CD14-positive monocyte (primary cell): ENCODE measurements at regions not wholly inside any gene's neighbourhood (a gene's known extent, or its start where the extent isn't known, plus 50 kb on each side); places are given as distances from the start of the nearest gene placed in this dataset.

ENCODE experiments used
- DNase-seq, 3 donors: peaks; one replicate each; pipeline ENCODE4 v3.0.0-alpha.2; 2011 to 2022
- H2AFZ ChIP-seq: 2 replicates; pipeline ENCODE4 v1.6.0; 2012; ENCODE audit warnings: mild to moderate bottlenecking, low read depth, low read length, inconsistent platforms; ENCODE audit not compliant: insufficient read depth, poor library complexity, severe bottlenecking
- H3K27ac ChIP-seq, 2 donors: 1 replicate in 1 of 2; 2 replicates in 1 of 2; pipeline ENCODE4 v1.5.1; 2012 to 2013; ENCODE audit warnings: low read length in 2 of 2, control low read depth in 1 of 2, inconsistent platforms in 1 of 2, low read depth in 1 of 2, mild to moderate bottlenecking in 1 of 2
- H3K27me3 ChIP-seq, 2 donors: one replicate each; pipeline versions ENCODE4 v1.6.0 to v1.6.1; 2011 to 2013; ENCODE audit warnings: low read length in 2 of 2; ENCODE audit not compliant: control insufficient read depth in 2 of 2, insufficient read depth in 2 of 2
- H3K36me3 ChIP-seq, 2 donors: replicated peaks in 1 of 2; 1 replicate in 1 of 2; 2 replicates in 1 of 2; pipeline versions ENCODE4 v1.5.1 to v1.6.1; 2012 to 2013; ENCODE audit warnings: low read length in 2 of 2, control low read depth in 1 of 2, inconsistent platforms in 1 of 2, mild to moderate bottlenecking in 1 of 2; ENCODE audit not compliant: insufficient read depth in 2 of 2, control insufficient read depth in 1 of 2
- H3K4me1 ChIP-seq, 2 donors: 1 replicate in 1 of 2; 2 replicates in 1 of 2; pipeline versions ENCODE4 v1.5.1 to v1.6.1; 2012 to 2013; ENCODE audit warnings: low read length in 2 of 2, control low read depth in 1 of 2, inconsistent platforms in 1 of 2, mild to moderate bottlenecking in 1 of 2, moderate library complexity in 1 of 2; ENCODE audit not compliant: insufficient read depth in 2 of 2, control insufficient read depth in 1 of 2
- H3K4me2 ChIP-seq: replicated peaks from 2 replicates; pipeline ENCODE3; 2012; ENCODE audit warnings: low read length, moderate library complexity, mild to moderate bottlenecking; ENCODE audit not compliant: poor library complexity, severe bottlenecking; ENCODE audit errors: extremely low read depth
- H3K4me3 ChIP-seq, 3 experiments: fragments of 200-600 bp in 1 of 3; sonication (generic) in 1 of 3; replicated peaks in 1 of 3; 1 replicate in 2 of 3; 2 replicates in 1 of 3; pipeline ENCODE4 v1.5.1; 2011 to 2013; ENCODE audit warnings: low read length in 3 of 3, mild to moderate bottlenecking in 3 of 3, control low read depth in 2 of 3, low read depth in 2 of 3, inconsistent platforms in 1 of 3, moderate library complexity in 1 of 3
- H3K79me2 ChIP-seq: 2 replicates; pipeline ENCODE4 v1.6.0; 2012; ENCODE audit warnings: mild to moderate bottlenecking, control low read depth, inconsistent platforms, low read length, moderate library complexity; ENCODE audit not compliant: insufficient read depth
- H3K9ac ChIP-seq: 2 replicates; pipeline ENCODE4 v1.6.0; 2017; ENCODE audit warnings: low read length, mild to moderate bottlenecking; ENCODE audit not compliant: insufficient read depth, poor library complexity, severe bottlenecking
- H3K9me3 ChIP-seq, 2 donors: replicated peaks in 1 of 2; 1 replicate in 1 of 2; 2 replicates in 1 of 2; pipeline versions ENCODE4 v1.5.1 to v1.6.1; 2012 to 2013; ENCODE audit warnings: low read length in 2 of 2, control low read depth in 1 of 2; ENCODE audit not compliant: control insufficient read depth in 1 of 2, insufficient read depth in 1 of 2
- H4K20me1 ChIP-seq: 2 replicates; pipeline ENCODE4 v1.6.0; 2012; ENCODE audit warnings: mild to moderate bottlenecking, low read length, control low read depth, moderate library complexity; ENCODE audit not compliant: insufficient read depth
- H3K27ac Mint-ChIP-seq, 7 donors: one replicate each; pipeline ENCODE4 v1.8.0; 2020; ENCODE audit warnings: mild to moderate bottlenecking in 7 of 7, mixed read lengths in 7 of 7, moderate library complexity in 6 of 7, inconsistent platforms in 2 of 7
- H3K27me3 Mint-ChIP-seq, 3 donors: one replicate each; pipeline ENCODE4 v1.8.0; 2021 to 2022; ENCODE audit warnings: low read depth in 3 of 3, mild to moderate bottlenecking in 3 of 3, mixed read lengths in 3 of 3, moderate library complexity in 3 of 3, inconsistent platforms in 1 of 3
- H3K36me3 Mint-ChIP-seq, 2 donors: one replicate each; pipeline ENCODE4 v1.8.0; 2020; ENCODE audit warnings: mixed read lengths in 2 of 2, inconsistent platforms in 1 of 2, mild to moderate bottlenecking in 1 of 2
- H3K4me1 Mint-ChIP-seq: one replicate; pipeline ENCODE4 v1.8.0; 2020; ENCODE audit warnings: mild to moderate bottlenecking, mixed read lengths
- H3K4me3 Mint-ChIP-seq, 2 donors: one replicate each; pipeline ENCODE4 v1.8.0; 2020; ENCODE audit warnings: mild to moderate bottlenecking in 2 of 2, mixed read lengths in 2 of 2, moderate library complexity in 1 of 2
- H3K9me3 Mint-ChIP-seq, 7 donors: one replicate each; pipeline ENCODE4 v1.8.0; 2020 to 2022; ENCODE audit warnings: mixed read lengths in 7 of 7, mild to moderate bottlenecking in 6 of 7, moderate library complexity in 6 of 7, inconsistent platforms in 2 of 7
- CTCF ChIP-seq: fragments of 200-600 bp; IDR thresholded peaks from one replicate; pipeline ENCODE4 v1.8.0; 2022; ENCODE audit warnings: antibody characterized with exemption, mild to moderate bottlenecking
- WGBS: methylation state at CpG from one replicate; pipeline ENCODE4 v1.1.5; 2013; ENCODE audit warnings: missing lambda C conversion rate; ENCODE audit not compliant: insufficient coverage; 5-methylcytosine and 5-hydroxymethylcytosine counted together
- intact Hi-C, 2 donors: fragments of 100-400 bp; cut with micrococcal nuclease; formaldehyde crosslinking; loops; one replicate each; pipeline versions ENCODE4 v1.15.0 to v1.15.1; 2023

- Mint-ChIP-seq H3K9me3 (peaks cover 0 to 9% (median 5%) of the 10 kb centered on the region in 7 donors), H3K36me3 (no peaks in the 10 kb centered on the region), H3K4me3 (no peak overlapping the region), H3K27ac (no peak overlapping the region), H3K27me3 (peaks cover 0 to 3% (median 2%) of the 10 kb centered on the region in 3 donors), H3K4me1 (no peaks in the 10 kb centered on the region)
- no peak overlapping the region for H3K9ac ChIP-seq
- peaks cover 0 to 8% of the 10 kb centered on the region in 2 donors for H3K9me3 ChIP-seq
- no peak for DNase-seq
- H3K36me3 ChIP-seq = no peaks in the 10 kb centered on the region
- no peaks in the 10 kb centered on the region for H3K79me2 ChIP-seq
- no peak for TF ChIP-seq CTCF
- intact Hi-C loops = no loop called here
- no peaks in the 10 kb centered on the region for H3K4me1 ChIP-seq
- H4K20me1 ChIP-seq = no peaks in the 10 kb centered on the region
- no peak overlapping the region for H3K27ac ChIP-seq
- H2AFZ ChIP-seq = no peak overlapping the region
- H3K27me3 ChIP-seq = no peaks in the 10 kb centered on the region
- H3K4me2 ChIP-seq = no peak overlapping the region
- no peak overlapping the region for H3K4me3 ChIP-seq
Observed at GRCh38 chr1:30036666-30037065, 686.7 kb downstream of the MATN1 start.

GRCh38 chr1:30036229-30036547 lies 687.2 kb downstream of the MATN1 start:
- H3K27me3 ChIP-seq = no peaks in the 10 kb centered on the region
- 86% methylated on average over 3 of the region's 6 CpGs for WGBS
- no peaks in the 10 kb centered on the region for H3K36me3 ChIP-seq
- intact Hi-C loops = no loop called here
- H3K4me1 ChIP-seq = no peaks in the 10 kb centered on the region
- H4K20me1 ChIP-seq = no peaks in the 10 kb centered on the region
- H3K4me3 ChIP-seq = no peak overlapping the region
- no peak for DNase-seq
- Mint-ChIP-seq H3K27ac (no peak overlapping the region), H3K4me3 (no peak overlapping the region), H3K4me1 (no peaks in the 10 kb centered on the region), H3K27me3 (peaks cover 0 to 3% (median 2%) of the 10 kb centered on the region in 3 donors), H3K36me3 (no peaks in the 10 kb centered on the region), H3K9me3 (peaks cover 0 to 9% (median 5%) of the 10 kb centered on the region in 7 donors)
- no peaks in the 10 kb centered on the region for H3K79me2 ChIP-seq
- H3K27ac ChIP-seq = no peak overlapping the region
- no peak overlapping the region for H3K9ac ChIP-seq
- H3K4me2 ChIP-seq = no peak overlapping the region
- H3K9me3 ChIP-seq = peaks cover 0 to 8% of the 10 kb centered on the region in 2 donors
- no peak overlapping the region for H2AFZ ChIP-seq
- TF ChIP-seq CTCF = no peak
